ENCODE measurements at regions not wholly inside any gene's neighbourhood (a gene's known extent, or its start where the extent isn't known, plus 50 kb on each side); places are given as distances from the start of the nearest gene placed in this dataset.

DNA sequence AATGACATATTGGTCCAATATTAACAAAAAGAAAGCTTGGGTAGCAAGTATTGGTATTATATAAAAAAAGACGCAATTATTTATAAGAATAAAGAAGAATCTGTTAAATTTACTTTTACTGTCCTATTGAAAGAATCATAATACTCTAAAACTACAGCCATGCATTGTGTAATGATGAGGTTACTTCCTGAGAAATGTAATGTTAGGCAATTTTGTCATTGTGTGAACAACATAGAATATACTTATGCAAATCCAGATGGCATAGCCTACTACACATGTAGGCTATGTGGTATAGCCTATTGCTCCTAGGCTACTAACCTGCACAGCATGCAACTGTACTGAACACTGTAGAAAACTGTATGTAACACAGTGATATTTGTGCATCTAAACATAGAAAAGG lies 121.2 kb upstream of the PTGFR start:
- DNase-seq, result no peak

DNA sequence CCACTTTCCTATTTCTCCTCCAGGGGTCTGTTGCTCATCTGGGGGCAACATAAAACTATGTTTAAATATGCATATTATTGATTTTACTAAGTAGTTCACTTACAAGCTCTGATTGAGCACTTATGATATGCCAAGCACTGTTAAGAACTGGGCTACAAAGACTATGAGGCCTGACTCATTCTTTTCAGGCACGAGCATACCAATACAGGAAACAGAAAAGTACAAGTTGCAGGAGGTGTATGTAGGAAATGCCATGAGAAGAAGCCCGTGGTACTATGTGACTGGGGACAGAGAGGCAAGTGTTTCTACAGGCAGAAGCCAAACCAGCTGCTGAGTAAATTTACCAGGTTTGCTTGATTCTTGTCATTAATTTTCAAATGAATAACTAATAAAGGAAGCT lies 120.4 kb upstream of the PTGFR start:
- no peak for DNase-seq

DNA sequence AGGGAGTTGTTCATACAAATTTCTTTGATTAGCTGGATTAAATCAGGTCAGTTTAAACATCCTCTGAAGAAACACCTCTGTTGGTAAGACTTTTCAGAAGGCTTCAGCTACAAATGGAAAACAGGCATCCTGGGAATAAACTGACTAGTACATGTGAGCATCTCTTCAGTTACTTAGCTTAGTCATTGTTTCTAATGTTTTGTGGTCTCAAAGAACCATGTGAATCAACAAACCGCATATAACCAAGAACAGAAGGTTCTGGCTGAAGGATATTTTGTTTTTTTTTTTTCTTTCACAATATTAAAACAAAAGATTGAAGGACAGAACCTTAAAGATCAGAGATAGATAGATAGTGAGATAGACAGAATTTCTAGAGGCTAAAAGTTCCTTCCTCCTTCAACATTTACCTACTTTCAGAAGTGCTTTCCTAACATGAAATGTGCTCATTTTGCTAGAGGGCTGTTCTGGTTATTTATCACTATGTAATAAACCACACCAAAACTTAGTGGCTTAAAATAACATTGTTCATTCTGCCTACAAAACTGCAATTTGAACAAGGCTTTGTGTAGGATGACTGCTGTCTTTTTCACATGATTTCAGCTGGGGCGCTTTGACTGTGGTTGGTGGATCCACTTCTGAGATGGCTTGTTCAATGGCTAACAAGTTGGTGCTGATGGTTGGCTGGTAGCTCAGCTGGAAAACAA lies 119.8 kb upstream of the PTGFR start:
- DNase-seq, result no peak

DNA sequence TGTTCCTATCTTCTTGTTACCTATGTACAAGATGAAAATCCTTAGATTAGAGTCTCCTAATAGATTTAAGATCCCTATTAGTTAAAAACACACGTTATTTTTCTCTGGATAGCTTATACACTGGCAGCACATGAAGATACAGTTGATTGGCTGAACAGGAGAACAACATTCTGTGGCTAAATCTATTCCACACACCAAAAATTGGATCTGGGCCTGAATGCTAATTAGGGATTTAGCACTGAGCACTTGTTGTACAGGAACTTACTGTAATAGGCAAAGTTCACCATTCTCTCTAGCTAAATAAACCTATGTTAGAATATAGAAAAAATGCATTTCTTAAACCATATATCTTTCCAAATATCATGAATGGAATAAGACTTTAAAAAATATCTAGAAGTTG lies 117.1 kb upstream of the PTGFR start:
- DNase-seq, result no peak

DNA sequence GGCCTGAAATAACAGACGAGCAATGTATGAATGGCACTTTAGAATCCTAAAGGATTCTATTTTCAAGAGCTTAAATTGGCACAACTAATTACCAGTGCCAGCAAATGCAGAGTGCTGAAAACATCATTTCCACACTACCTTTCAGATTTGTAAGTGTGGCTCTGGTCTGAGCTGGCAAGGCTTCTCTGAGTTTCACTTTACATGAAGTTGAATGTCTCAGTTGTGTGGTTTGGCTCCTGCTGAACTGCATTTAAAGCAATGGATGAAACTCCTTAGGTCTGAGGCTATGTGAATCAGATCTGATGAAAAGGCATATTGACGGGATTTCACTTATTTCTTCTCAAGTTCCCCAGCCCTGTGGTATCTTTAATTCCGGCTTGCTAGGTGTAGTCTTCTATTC lies 114.8 kb upstream of the PTGFR start:
- no peak for DNase-seq

DNA sequence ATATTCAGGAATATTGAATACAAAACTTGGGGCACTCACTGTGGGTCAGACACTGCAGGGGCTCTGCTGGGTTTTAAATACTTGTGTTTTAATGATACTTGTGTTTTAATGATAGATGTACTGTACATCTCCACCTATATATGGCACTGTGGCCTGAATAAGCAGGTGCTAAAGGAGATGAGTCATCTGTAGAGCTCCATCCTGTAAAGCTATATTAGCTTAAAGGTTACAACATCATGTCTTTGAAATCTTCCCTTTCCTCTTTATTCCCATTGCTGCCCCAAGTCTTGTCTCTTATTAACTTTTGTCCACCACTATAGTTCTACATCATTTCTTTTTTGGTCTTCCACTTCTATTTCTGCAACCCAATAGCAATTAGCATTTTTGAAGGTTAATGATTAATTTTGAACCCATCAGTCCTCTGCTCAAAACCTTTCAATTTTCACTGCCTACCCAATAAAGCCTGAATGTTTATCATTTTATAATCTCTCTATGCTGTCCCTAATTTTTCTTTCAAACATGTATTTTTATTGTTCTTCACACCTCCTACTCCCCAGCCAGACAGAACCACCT lies 113.3 kb upstream of the PTGFR start:
- no peak for DNase-seq

DNA sequence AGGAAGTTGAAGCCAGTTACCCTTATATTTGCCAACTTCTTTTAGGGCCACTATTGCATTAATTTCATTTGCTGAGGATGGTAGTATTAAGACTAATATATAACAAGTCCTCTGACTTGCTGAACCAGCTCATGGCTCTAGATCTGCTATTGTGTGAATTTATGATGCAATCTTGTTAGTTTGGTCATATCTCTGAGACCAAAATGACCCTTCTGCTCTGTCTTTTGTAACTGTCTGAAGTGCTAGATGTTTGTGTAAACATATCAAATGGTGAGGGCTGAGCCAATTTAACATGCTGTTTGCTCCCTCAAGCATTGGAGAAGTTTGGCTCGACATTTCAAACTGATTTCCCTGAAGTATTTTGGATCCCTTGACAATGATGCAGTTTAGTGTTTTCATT lies 106.9 kb upstream of the PTGFR start:
- no peak for DNase-seq

DNA sequence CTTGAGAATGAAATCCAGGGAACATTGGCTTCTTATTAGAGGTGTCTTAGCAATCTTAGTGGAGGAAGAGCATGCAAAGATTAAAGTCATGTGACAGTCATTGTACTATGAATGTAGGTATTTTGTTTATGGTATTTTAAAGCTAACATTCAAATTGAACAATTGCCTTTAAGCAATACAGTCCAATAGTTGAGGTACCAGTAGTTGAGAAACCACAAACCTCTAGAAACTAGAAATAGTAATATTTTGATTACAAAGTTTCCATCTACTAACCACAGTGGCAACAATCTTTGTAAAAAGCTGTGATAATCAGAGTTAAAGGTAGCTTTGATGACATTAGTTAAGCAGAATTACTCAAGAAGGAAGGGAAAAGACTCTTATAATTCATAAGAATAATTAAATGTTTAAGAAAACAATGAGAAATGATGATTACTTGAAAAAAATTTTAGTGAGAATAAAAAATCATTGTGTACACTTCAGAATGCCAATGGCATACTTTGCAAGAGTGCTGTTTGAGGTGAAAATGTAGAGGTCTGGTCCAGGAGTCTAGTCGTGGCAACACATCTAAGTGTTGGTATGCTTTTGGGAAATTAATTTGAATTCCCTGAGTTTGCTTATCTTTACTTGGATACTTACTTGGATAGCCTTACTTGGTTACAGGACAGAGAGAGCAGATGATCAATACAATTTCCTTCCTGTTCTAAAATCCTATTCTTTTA lies 104.9 kb upstream of the PTGFR start:
- no peak for DNase-seq

DNA sequence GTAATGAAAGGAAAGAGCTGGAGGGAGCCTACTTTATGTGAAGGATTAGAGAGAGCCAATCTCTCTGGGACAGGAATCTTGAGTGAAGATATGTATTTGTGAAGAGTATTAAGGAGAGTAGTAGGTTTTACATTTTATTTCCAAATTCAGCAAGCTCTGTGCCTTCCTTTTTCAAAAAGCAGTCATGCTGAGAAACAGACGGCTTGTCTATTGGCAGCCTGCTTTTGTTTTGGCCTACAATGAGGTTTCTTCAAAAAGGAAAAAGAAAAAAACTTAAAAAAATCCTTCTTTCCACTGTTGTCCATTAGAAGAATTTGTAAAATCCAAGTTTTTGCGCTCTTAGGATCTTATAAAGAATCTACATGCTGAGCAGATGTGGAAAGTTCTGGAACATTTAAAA lies 103.6 kb upstream of the PTGFR start:
- no peak for DNase-seq

DNA sequence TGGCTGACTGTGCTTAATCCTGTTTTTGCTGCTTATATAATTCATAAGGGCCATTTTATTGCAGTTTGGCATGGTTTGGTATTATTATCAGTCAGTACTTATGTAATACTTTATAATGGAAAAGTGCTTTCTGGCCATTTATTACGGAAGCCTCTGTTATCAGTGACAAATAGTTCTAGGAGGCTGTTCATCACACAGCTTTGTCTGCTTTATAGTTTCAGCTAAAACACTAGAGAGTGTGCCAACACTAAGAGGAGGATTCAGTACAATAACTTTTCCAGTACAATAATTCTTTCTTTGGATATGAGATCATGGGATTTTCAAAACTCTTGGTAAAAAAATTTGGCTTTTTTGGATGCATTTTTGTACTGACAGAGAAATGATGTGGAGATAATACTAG lies 102.9 kb upstream of the PTGFR start:
- DNase-seq, result no peak

DNA sequence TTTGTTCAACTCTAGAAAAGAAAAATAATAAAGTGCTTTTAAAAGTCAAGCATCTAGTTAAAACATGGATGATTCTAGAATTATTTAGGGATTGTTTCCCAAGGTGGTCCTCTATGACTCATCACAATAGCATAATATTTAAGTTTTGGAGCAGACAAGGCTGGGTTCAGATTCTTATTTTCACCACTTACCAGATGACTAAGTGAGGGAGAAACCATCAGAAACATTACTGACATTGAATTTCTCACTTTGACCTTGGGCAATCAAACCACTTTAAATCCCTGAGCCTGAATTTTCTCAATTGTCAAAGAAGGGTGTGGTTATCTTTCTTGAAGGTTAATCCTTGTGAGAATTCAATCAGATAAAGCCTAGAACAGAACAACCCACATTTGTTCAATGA lies 102.5 kb upstream of the PTGFR start:
- DNase-seq, result no peak

DNA sequence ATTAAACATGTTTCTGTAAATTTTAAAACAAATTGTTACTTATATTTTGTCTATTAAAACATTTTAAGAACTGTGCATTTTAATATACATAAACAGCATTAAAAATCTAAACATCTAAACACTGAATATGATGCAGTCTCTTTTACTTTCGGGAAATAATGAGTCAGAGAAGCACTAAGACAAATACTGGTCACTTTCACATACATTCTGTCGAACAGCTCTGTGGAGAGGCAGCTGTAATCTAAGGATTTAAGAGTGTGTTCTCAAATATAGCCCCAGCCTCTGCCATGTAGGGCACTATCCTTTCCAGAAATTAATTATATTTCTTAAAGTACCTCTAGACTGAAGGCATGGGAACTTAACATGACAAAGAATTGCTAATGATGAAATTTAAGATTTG lies 89.6 kb upstream of the PTGFR start:
- DNase-seq, result no peak

DNA sequence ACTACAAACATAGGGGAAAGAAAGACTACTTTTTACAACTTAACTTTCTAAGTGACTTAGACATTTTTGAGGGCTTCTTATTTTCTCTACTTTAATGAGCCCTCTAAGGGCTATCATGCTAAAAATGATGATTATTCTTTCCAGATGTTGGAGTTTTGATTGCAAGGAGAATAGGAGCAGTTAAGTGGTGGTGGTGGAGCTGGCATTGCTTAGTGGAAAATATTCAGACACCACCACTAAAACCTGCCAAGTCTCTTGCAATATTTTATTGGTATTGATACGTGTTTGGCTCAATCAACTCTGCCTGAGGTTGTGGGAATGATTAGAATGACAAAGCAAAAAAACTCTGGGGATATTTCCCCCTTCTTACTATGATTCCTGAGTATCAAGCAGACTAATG lies 82.6 kb upstream of the PTGFR start:
- DNase-seq, result no peak

DNA sequence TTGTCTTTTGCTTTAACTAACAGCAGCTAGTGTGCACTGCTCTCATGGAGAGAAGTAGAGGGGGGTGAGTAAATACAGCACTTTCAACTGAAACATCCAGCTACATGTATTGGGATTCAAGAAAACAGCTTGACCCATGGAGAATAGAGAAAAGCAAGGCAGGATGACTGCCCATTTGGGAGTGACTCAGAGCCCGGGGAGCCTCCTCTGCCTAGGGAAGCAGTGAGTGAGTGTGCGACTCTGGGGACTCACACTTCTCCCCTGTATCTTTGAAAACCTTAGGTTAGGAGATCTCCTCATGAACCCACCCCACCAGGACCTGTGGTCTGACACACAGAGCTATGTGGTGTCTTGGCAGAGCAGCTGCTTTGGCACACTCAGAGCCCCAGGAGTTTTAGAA lies 82.0 kb upstream of the PTGFR start:
- no peak for DNase-seq

DNA sequence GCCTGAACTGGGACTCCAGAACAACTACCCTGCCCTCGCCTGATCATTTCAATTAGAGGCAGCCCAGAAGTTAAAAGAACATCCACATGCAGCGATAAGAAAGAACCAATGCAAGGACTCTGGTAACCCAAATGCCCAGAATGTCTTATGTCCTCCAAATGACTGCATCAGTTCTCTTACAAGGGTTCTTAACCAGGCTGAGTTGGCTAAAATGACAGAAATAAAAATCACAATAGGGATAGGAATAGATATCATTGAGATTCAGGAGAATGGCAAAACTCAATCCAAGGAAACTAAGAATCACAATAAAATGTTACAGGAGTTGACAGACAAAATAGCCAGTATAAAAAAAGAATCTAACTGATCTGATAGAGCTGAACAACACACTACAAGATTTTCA lies 80.1 kb upstream of the PTGFR start:
- DNase-seq, result no peak

DNA sequence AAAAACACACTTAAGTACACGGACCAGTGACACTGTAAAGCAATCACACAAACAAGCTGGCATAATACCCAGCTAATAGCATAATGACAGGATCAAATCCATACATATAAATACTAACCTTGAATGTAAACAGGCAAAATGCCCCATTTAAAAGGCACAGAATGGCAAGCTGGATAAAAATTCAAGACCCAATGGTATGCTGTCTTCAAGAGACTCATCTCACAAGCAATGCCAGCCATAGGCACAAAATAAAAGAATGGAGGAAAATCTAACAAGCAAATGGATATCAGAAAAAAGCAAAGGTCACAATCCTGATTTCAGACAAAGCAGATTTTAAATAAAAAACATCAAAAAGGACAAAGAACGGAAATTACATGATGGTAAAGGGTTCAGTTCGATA lies 79.1 kb upstream of the PTGFR start:
- no peak for DNase-seq

DNA sequence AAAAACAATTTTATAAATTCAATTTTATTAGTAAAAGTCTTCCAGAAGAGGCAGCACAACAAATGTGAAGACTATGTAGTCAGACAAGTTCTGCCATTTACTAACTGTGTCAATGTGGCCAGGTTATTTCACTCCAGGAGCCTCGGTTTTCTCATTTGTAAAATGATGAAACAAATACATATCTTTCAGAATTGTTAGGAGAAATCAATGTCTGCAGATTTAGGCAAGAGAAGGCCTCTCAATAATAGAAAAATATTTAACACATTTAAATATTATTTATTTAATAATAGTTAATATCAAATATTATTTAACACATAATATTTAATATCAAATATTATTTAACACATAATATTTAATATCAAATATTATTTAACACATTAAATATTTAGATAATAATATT lies 75.6 kb upstream of the PTGFR start:
- no peak for DNase-seq

DNA sequence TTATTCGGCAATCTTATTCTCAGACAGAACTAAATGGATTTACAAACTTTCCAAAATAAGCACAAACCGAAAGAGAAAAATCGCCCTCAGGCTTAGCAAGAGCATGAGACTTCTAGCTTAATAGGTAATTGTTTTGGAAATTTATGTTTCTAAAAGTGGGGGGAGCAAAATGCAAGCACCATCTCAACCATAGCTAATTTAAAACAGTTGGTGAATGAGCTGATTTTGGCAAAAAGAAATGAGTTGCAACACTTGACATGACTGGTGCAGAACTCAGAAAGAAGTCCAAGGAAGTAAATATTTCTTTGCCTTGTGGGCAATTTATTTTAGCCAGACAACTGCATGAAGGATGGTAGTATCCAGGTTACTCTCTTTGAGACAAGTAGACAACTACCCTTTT lies 71.5 kb upstream of the PTGFR start:
- DNase-seq, result no peak

DNA sequence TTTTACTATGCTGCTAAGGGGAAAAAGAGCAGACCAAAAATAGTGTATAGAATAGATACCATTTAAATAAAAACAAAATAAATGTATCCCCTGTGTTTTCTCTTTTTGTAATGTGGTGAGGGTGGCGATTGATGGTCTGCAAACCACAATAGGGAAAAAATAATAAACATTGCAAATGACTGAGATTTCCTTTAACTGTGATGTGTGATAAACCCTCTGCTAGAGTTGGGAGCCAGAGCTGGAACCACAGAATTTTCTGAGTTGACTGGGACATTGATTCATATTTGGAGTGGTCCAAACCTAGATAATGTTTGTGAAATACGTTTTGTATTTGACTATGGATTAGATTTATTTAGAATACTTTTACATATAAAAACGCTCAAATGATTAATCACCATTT lies 70.6 kb upstream of the PTGFR start:
- no peak for DNase-seq

DNA sequence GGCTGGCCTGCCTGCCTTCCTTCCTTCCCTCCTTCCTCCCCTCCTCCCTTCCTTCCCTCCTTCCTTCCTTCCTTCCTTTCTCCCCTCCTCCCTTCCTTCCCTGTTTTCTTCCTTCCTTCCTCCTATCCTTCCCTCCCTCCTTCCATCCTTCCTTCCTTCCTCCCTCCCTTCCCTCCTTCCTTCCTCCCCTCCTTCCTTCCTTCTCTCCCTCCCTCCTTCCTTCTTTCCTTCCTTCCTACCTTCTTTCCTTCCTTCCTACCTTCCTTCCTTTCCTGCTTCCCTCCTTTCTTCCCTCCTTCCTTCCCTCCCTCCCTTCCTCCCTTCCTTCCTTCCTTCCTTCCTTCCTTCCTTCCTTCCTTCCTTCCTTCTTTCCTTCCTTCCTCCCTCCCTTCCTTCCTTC lies 70.1 kb upstream of the PTGFR start:
- no peak for DNase-seq

DNA sequence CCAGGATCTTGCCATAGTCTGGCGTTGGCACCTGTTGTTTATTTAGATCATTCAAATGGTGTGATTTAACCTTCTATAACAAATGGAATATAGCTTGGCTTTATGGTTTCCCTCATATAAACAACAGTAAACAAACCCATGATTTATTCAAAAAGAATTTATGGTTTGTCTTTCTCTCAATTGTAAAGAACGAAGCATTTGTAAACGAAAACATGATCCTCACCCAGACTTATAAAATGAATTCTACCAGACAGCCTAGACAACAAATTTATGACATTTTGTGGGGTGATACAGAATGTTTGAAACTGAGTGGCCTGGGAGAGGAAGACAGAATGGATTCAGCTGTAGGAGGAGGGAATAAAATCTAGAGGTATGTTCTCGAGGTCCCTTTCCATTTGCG lies 66.1 kb upstream of the PTGFR start:
- DNase-seq, result no peak

DNA sequence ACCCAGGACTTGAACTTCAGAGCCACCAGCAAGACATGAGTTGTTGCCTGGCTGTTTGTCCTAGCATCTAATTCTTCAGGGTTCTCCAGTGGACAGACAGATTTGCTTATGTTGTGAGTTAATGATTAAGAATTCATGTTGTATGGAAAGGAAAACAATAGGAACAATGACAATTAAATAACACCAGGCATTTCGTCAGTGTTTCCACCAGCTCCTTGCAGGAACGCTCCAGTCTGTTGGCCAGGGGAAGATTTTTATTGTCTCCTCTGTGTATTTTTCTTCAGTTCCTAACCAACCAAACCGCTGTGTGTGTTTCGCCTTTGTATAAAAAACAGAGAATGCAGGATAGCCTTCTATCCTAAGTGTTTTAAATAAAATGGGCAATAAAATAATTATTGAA lies 64.4 kb upstream of the PTGFR start:
- DNase-seq, result no peak

DNA sequence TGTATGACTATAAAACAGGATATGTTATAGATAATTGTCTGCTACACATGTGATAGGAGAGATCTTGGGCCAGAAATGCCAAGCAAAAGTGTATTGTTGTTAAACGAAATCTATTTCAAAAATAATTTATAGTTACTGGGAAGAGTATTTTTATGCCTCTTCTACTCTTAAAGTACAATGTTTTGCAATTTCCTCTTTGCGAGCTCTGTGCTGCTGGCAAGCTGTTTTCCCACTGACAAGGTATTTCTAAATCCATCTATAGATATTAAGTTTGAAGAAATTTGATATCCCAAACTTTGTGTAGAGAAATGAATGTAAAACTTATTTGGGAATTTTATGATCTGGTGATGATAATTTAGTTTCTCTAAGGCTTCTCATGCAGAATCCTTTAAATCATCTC lies 63.3 kb upstream of the PTGFR start:
- DNase-seq, result no peak

DNA sequence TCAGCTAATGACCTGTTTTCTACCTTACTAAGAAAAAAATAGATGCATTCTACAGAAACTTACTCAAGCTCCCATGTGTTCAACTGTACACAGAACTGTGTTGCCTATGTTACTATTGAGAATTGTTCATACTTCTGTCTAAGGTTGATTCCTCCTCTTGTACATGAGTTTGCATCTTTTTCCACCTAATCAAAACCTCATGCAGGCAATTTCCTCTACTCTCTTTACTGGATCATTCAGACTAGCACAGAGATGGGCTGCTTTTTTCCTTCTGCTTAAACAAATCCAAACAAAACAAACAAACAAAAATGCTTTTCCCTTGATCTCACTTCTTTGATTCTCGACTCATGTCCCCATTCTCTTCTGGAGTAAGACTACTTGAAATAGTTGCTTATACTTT lies 58.8 kb upstream of the PTGFR start:
- no peak for DNase-seq

DNA sequence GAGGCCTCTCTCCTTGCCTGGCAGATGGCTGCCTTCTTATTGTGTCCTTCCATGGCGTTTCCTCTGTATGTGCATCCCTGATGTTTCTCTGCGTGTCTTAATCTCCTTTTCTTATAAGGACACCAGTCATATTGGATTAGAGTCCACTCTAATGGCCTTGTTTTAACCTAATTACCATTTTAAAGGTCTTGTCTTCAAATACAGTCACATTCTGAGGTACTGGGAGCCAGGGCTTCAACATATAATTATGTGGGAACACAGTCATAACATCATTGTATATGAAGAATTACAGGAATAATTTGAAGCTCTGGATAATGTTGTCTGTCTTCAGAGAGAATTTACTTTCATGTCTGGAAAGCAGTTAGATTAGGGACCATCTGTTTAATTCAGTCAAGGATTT lies 56.4 kb upstream of the PTGFR start:
- DNase-seq, result no peak
